ENCODE measurements at regions not wholly inside any gene's neighbourhood (a gene's known extent, or its start where the extent isn't known, plus 50 kb on each side); places are given as distances from the start of the nearest gene placed in this dataset.
"Not testable (repeated sequence)": the region's sequence is repeated elsewhere in the genome, so short reads cannot be mapped to it uniquely, and the experiment has no call there.

- no peak for DNase-seq
- Histone ChIP-seq H3K36me3 (replicated peaks in 1 of 2) (no peaks in the 10 kb centered on the region), H3K4me3 (no peak overlapping the region), H3K27me3 (no peaks in the 10 kb centered on the region), H3K27ac (no peak overlapping the region), H3K4me1 (replicated peaks in 1 of 2) (no peaks in the 10 kb centered on the region), H3K9me3 (replicated peaks in 1 of 3) (no peaks in the 10 kb centered on the region)
- WGBS, 4 donors: 37 to 58% (median 49%) methylated on average over 2 of the region's 2 CpGs
- TF ChIP-seq POLR2A (IDR thresholded peaks at IDR 0.05): no peak
- TF ChIP-seq CTCF (IDR thresholded peaks at IDR 0.05): no peak
- intact Hi-C loops (cut with DNase I): no loop called here
These were observed 627.1 kb downstream of the MCTP2 start for GRCh38 chr15:94858449-94858848.

DNA sequence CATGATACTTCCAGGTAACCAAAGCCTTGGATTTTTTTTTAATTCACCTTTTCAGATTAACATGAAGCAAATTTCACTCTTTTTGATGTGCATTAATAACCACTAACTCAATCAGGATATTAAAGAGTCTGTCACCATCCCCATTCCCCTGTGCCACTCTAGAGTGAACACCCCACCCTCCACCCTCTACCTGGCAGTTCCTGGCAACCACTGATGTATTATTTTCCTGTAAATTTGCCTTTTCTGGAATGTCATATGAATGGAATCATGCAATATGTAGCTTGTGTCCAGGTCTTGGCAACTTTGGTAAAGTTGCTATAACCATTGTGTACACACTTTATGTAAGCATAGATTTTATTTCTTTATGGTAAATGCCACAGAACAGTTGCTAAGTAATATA is 627.6 kb downstream of the MCTP2 start:
- no peaks in the 10 kb centered on the region for H3K36me3 ChIP-seq (replicated peaks in 1 of 2)
- no peak overlapping the region for H3K4me3 ChIP-seq
- H3K4me1 ChIP-seq (replicated peaks in 1 of 2): no peaks in the 10 kb centered on the region
- no peak overlapping the region for H3K27ac ChIP-seq
- no peaks in the 10 kb centered on the region for H3K27me3 ChIP-seq
- no peak for DNase-seq
- TF ChIP-seq POLR2A (IDR thresholded peaks at IDR 0.05) (no peak), CTCF (IDR thresholded peaks at IDR 0.05) (no peak)
- no peaks in the 10 kb centered on the region for H3K9me3 ChIP-seq (replicated peaks in 1 of 3)
- intact Hi-C loops (cut with DNase I): no loop called here

GRCh38 chr15:94864600-94864999 is 633.2 kb downstream of the MCTP2 start:
- Histone ChIP-seq H3K27me3 (peaks cover 5% of the 10 kb centered on the region), H3K36me3 (replicated peaks in 1 of 2) (no peaks in the 10 kb centered on the region), H3K4me1 (replicated peaks in 1 of 2) (no peaks in the 10 kb centered on the region), H3K27ac (no peak overlapping the region), H3K9me3 (replicated peaks in 1 of 3) (no peaks in the 10 kb centered on the region), H3K4me3 (no peak overlapping the region)
- WGBS, 4 donors: 67 to 83% (median 79%) methylated on average over 1 of the region's 1 CpG
- DNase-seq: no peak
- TF ChIP-seq CTCF (IDR thresholded peaks at IDR 0.05): no peak
- TF ChIP-seq POLR2A (IDR thresholded peaks at IDR 0.05): no peak
- intact Hi-C loops (cut with DNase I): no loop called here

DNA sequence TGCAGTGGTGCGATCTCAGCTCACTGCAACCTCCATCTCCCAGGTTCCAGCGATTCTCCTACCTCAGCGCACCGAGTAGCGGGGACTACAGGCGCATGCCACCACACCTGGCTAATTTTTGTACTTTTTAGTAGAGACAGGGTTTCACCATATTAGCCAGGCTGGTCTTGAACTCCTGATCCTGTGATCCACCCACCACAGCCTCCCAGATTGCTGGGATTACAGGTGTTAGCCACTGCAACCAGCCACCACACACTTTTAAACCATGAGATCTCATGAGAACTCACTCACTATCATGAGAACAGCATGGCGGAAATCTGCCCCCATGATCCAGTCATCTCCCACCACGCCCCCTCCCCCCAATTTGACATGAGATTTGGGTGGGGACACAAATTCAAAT is 636.9 kb downstream of the MCTP2 start:
- H3K4me3 ChIP-seq; H3K36me3 ChIP-seq (replicated peaks in 1 of 2); H3K9me3 ChIP-seq (replicated peaks in 1 of 3); H3K27ac ChIP-seq; DNase-seq; H3K27me3 ChIP-seq; intact Hi-C loops (cut with DNase I); H3K4me1 ChIP-seq (replicated peaks in 1 of 2): not testable (repeated sequence)
- 81 to 88% (median 85%) methylated on average over 6 to 8 of the region's 8 CpGs for WGBS, 4 donors

DNA sequence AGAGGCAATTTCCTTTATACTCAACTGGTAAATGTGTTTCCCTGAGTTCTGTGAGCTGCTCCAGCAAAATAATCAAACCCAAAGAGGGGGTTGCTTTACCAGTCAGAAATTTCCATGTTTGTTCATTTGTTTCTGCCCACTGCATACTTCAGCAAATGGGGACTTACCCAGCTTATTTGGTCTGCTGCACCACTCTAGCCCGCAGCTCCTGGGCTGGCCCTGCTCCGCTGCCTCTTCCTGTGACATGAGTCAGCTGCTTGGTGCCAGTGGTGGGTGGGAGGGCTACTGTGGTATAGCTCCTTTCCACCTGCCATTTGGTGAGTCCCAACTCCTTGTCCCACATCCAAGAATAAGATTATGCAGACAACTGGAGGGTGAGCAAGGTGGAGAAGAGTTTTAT is 644.2 kb downstream of the MCTP2 start:
- Histone ChIP-seq H3K27ac (no peak overlapping the region), H3K27me3 (no peaks in the 10 kb centered on the region), H3K4me3 (no peak overlapping the region), H3K4me1 (replicated peaks in 1 of 2) (no peaks in the 10 kb centered on the region), H3K36me3 (replicated peaks in 1 of 2) (no peaks in the 10 kb centered on the region), H3K9me3 (replicated peaks in 1 of 3) (peaks cover 0 to 4% (median 0%) of the 10 kb centered on the region in 3 donors)
- no peak for DNase-seq
- WGBS, 4 donors: 80 to 100% (median 93%) methylated on average over 2 of the region's 2 CpGs
- intact Hi-C loops (cut with DNase I): no loop called here
- no peak for TF ChIP-seq CTCF (IDR thresholded peaks at IDR 0.05)
- no peak for TF ChIP-seq POLR2A (IDR thresholded peaks at IDR 0.05)
